ENCODE measurements at regions not wholly inside any gene's neighbourhood (a gene's known extent, or its start where the extent isn't known, plus 50 kb on each side); places are given as distances from the start of the nearest gene placed in this dataset.

GRCh38 chr2:34578641-34579040 is 979.5 kb upstream of the FAM98A start:
- Mint-ChIP-seq H3K27me3 (no peaks in the 10 kb centered on the region), H3K4me3 (no peak overlapping the region), H3K27ac (no peak overlapping the region), H3K9me3 (peaks cover 8% of the 10 kb centered on the region), H3K36me3 (ENCODE audit: low read depth) (no peaks in the 10 kb centered on the region), H3K4me1 (ENCODE audit: low read depth) (no peaks in the 10 kb centered on the region)
- ChIA-PET POLR2A (no interaction called here), CTCF (no interaction called here)
- DNase-seq, result no peak
- Histone ChIP-seq H3K27me3 (ENCODE audit: control insufficient read depth in 1 of 2, insufficient read depth in 2 of 2, low read length in 2 of 2) (no peaks in the 10 kb centered on the region), H3K9me3 (ENCODE audit: control insufficient read depth in 1 of 2, insufficient read depth in 1 of 2, low read length in 2 of 2) (no peaks in the 10 kb centered on the region), H3K4me3 (ENCODE audit: low read length) (no peak overlapping the region), H3K27ac (ENCODE audit: low read depth in 1 of 2, low read length in 2 of 2) (no peak overlapping the region), H3K4me1 (ENCODE audit: insufficient read depth, low read length) (no peaks in the 10 kb centered on the region), H3K36me3 (ENCODE audit: insufficient read depth, low read length) (no peaks in the 10 kb centered on the region)
- intact Hi-C loops (cut with DNase I, micrococcal nuclease), result no loop called here
- no peak for ATAC-seq (ENCODE audit: poor library complexity)
- TF ChIP-seq CTCF (IDR thresholded peaks at IDR 0.05), result no peak

GRCh38 chr2:34570266-34570872 is 971.3 kb upstream of the FAM98A start:
- H3K27me3 ChIP-seq (ENCODE audit: control insufficient read depth in 1 of 2, insufficient read depth in 2 of 2, low read length in 2 of 2), result no peaks in the 10 kb centered on the region
- Mint-ChIP-seq H3K27me3 (no peaks in the 10 kb centered on the region), H3K4me3 (no peak overlapping the region)

GRCh38 chr2:34567128-34567527 is 968.0 kb upstream of the FAM98A start:
- H3K36me3 Mint-ChIP-seq (ENCODE audit: low read depth), result no peaks in the 10 kb centered on the region
- peaks cover 8% of the 10 kb centered on the region for H3K9me3 Mint-ChIP-seq
- Histone ChIP-seq H3K27me3 (ENCODE audit: control insufficient read depth in 1 of 2, insufficient read depth in 2 of 2, low read length in 2 of 2) (no peaks in the 10 kb centered on the region), H3K36me3 (ENCODE audit: insufficient read depth, low read length) (no peaks in the 10 kb centered on the region), H3K4me3 (ENCODE audit: low read length) (no peak overlapping the region), H3K4me1 (ENCODE audit: insufficient read depth, low read length) (no peaks in the 10 kb centered on the region), H3K27ac (ENCODE audit: low read depth in 1 of 2, low read length in 2 of 2) (no peak overlapping the region), H3K9me3 (ENCODE audit: control insufficient read depth in 1 of 2, insufficient read depth in 1 of 2, low read length in 2 of 2) (peaks cover 0 to 4% of the 10 kb centered on the region in 2 experiments)
- no peak overlapping the region for H3K27ac Mint-ChIP-seq
- H3K4me3 Mint-ChIP-seq, result no peak overlapping the region
- POLR2A ChIA-PET, result no interaction called here
- no peak for DNase-seq
- CTCF ChIA-PET, result no interaction called here
- no peak for TF ChIP-seq CTCF (IDR thresholded peaks at IDR 0.05)
- intact Hi-C loops (cut with DNase I, micrococcal nuclease), result no loop called here
- H3K27me3 Mint-ChIP-seq, result no peaks in the 10 kb centered on the region
- ATAC-seq (ENCODE audit: poor library complexity), result no peak
- H3K4me1 Mint-ChIP-seq (ENCODE audit: low read depth), result no peaks in the 10 kb centered on the region

More at GRCh38 chr2:34570266-34570872, 971.3 kb upstream of the FAM98A start:
- peaks cover 0 to 4% of the 10 kb centered on the region in 2 experiments for H3K9me3 ChIP-seq (ENCODE audit: control insufficient read depth in 1 of 2, insufficient read depth in 1 of 2, low read length in 2 of 2)
- Mint-ChIP-seq H3K9me3 (peaks cover 8% of the 10 kb centered on the region), H3K27ac (no peak overlapping the region), H3K4me1 (ENCODE audit: low read depth) (no peaks in the 10 kb centered on the region), H3K36me3 (ENCODE audit: low read depth) (no peaks in the 10 kb centered on the region)
- no peak overlapping the region for H3K4me3 ChIP-seq (ENCODE audit: low read length)
- POLR2A ChIA-PET, result no interaction called here
- DNase-seq (no peak), ATAC-seq (ENCODE audit: poor library complexity) (no peak)
- H3K36me3 ChIP-seq (ENCODE audit: insufficient read depth, low read length), result no peaks in the 10 kb centered on the region
- TF ChIP-seq CTCF (IDR thresholded peaks at IDR 0.05), result no peak
- intact Hi-C loops (cut with DNase I, micrococcal nuclease), result no loop called here
- CTCF ChIA-PET, result no interaction called here
- no peaks in the 10 kb centered on the region for H3K4me1 ChIP-seq (ENCODE audit: insufficient read depth, low read length)
- H3K27ac ChIP-seq (ENCODE audit: low read depth in 1 of 2, low read length in 2 of 2), result no peak overlapping the region

Measured in CD4-positive, alpha-beta T cell (primary cell).